HL-60 (cell line): ENCODE measurements at regions not wholly inside any gene's neighbourhood (a gene's known extent, or its start where the extent isn't known, plus 50 kb on each side); places are given as distances from the start of the nearest gene placed in this dataset.
"Not testable (repeated sequence)": the region's sequence is repeated elsewhere in the genome, so short reads cannot be mapped to it uniquely, and the experiment has no call there.

Experiments
- DNase-seq, 2 experiments: peaks; one replicate each; pipeline ENCODE4 v3.0.0-alpha.2; 2010 to 2020; ENCODE audit warnings: low read depth in 1 of 2, low spot score in 1 of 2
- H3K27ac ChIP-seq: fragments of 250-450 bp; sonication (Bioruptor Pico); replicated peaks from 2 replicates; pipeline ENCODE4 v1.5.1; 2020; ENCODE audit warnings: mild to moderate bottlenecking, moderate library complexity
- H3K27me3 ChIP-seq: fragments of 250-450 bp; sonication (Bioruptor Pico); 2 replicates; pipeline ENCODE4 v1.5.1; 2021; ENCODE audit warnings: mild to moderate bottlenecking, moderate library complexity; ENCODE audit not compliant: insufficient read depth, poor library complexity, severe bottlenecking
- H3K4me3 ChIP-seq: replicated peaks from 2 replicates; pipeline ENCODE4 v1.5.1; 2011; ENCODE audit warnings: mild to moderate bottlenecking, control low read depth, low read length; ENCODE audit not compliant: insufficient read depth
- GABPA ChIP-seq: IDR thresholded peaks from 2 replicates; pipeline ENCODE4 v1.6.1; 2012; ENCODE audit warnings: low read depth
- POLR2AphosphoS5 ChIP-seq: IDR thresholded peaks from 2 replicates; pipeline ENCODE4 v1.6.1; 2012; ENCODE audit warnings: low read depth
- SPI1 ChIP-seq: IDR thresholded peaks from 2 replicates; pipeline ENCODE4 v1.6.1; 2012; ENCODE audit warnings: low read depth, mild to moderate bottlenecking, borderline replicate concordance
- TF ChIP-seq, protein P1 (sequence below): IDR thresholded peaks from one replicate; pipeline ENCODE4 v1.5.1; 2011; ENCODE audit warnings: low read length, control low read depth, inconsistent platforms; ENCODE audit not compliant: insufficient read depth
- TF ChIP-seq, protein P2 (sequence below): IDR thresholded peaks from 2 replicates; pipeline ENCODE4 v1.6.1; 2012; ENCODE audit warnings: low read depth; ENCODE audit not compliant: insufficient replicate concordance

- no peak for TF ChIP-seq POLR2AphosphoS5
- no peak for TF ChIP-seq GABPA
- TF ChIP-seq, protein P1, sequence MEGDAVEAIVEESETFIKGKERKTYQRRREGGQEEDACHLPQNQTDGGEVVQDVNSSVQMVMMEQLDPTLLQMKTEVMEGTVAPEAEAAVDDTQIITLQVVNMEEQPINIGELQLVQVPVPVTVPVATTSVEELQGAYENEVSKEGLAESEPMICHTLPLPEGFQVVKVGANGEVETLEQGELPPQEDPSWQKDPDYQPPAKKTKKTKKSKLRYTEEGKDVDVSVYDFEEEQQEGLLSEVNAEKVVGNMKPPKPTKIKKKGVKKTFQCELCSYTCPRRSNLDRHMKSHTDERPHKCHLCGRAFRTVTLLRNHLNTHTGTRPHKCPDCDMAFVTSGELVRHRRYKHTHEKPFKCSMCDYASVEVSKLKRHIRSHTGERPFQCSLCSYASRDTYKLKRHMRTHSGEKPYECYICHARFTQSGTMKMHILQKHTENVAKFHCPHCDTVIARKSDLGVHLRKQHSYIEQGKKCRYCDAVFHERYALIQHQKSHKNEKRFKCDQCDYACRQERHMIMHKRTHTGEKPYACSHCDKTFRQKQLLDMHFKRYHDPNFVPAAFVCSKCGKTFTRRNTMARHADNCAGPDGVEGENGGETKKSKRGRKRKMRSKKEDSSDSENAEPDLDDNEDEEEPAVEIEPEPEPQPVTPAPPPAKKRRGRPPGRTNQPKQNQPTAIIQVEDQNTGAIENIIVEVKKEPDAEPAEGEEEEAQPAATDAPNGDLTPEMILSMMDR = no peak
- TF ChIP-seq, protein P2, sequence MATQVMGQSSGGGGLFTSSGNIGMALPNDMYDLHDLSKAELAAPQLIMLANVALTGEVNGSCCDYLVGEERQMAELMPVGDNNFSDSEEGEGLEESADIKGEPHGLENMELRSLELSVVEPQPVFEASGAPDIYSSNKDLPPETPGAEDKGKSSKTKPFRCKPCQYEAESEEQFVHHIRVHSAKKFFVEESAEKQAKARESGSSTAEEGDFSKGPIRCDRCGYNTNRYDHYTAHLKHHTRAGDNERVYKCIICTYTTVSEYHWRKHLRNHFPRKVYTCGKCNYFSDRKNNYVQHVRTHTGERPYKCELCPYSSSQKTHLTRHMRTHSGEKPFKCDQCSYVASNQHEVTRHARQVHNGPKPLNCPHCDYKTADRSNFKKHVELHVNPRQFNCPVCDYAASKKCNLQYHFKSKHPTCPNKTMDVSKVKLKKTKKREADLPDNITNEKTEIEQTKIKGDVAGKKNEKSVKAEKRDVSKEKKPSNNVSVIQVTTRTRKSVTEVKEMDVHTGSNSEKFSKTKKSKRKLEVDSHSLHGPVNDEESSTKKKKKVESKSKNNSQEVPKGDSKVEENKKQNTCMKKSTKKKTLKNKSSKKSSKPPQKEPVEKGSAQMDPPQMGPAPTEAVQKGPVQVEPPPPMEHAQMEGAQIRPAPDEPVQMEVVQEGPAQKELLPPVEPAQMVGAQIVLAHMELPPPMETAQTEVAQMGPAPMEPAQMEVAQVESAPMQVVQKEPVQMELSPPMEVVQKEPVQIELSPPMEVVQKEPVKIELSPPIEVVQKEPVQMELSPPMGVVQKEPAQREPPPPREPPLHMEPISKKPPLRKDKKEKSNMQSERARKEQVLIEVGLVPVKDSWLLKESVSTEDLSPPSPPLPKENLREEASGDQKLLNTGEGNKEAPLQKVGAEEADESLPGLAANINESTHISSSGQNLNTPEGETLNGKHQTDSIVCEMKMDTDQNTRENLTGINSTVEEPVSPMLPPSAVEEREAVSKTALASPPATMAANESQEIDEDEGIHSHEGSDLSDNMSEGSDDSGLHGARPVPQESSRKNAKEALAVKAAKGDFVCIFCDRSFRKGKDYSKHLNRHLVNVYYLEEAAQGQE = no peak
- no peak for TF ChIP-seq SPI1
- Histone ChIP-seq H3K27me3 (no peaks in the 10 kb centered on the region), H3K4me3 (no peak overlapping the region), H3K27ac (no peak overlapping the region)
- DNase-seq = no peak
Observed at GRCh38 chr4:13816472-13816871, 188.9 kb upstream of the BOD1L1 start.

DNA sequence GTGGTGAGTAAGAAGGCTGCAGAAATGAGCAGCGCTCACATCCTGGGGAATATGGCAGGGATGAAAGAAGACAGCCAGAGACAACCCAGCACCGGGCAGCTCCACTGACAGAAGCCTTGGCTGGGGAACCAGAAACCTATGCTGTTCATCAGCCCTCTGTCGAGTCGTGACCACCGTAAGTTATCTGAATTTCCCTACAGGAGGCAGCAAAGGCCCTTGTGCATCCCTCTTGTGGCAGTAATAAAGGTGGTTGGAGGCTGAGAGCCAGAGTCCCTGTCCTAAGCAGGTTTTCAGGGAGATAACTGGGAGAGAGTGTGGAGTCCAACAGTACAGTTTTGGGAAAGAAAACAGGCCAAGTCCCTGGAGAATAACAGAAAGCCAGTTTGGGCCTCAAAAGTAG lies 194.0 kb upstream of the BOD1L1 start:
- Histone ChIP-seq H3K4me3 (no peak overlapping the region), H3K27ac (no peak overlapping the region), H3K27me3 (no peaks in the 10 kb centered on the region)
- DNase-seq = no peak
- TF ChIP-seq, protein P2 = no peak
- TF ChIP-seq, protein P1 = no peak
- TF ChIP-seq GABPA = no peak
- no peak for TF ChIP-seq SPI1
- no peak for TF ChIP-seq POLR2AphosphoS5

GRCh38 chr4:13825822-13826221 lies 198.3 kb upstream of the BOD1L1 start:
- not testable (repeated sequence) for H3K4me3 ChIP-seq, DNase-seq, H3K27me3 ChIP-seq, H3K27ac ChIP-seq

- H3K27ac ChIP-seq = no peak overlapping the region
- no peak for DNase-seq
- no peak overlapping the region for H3K4me3 ChIP-seq
- TF ChIP-seq, protein P1 = no peak
- TF ChIP-seq, protein P2 = no peak
- TF ChIP-seq POLR2AphosphoS5 = no peak
- TF ChIP-seq GABPA = no peak
- no peak for TF ChIP-seq SPI1
- H3K27me3 ChIP-seq = no peaks in the 10 kb centered on the region
Observed at GRCh38 chr4:13829457-13829856, 201.9 kb upstream of the BOD1L1 start.
